Activated CD4-positive, alpha-beta T cell treated with anti-CD3 and anti-CD28 coated beads, Interleukin-2, amount 50 U/mL, for 4 hours (primary cell): ENCODE measurements at regions not wholly inside any gene's neighbourhood (a gene's known extent, or its start where the extent isn't known, plus 50 kb on each side); places are given as distances from the start of the nearest gene placed in this dataset.
"Not testable (repeated sequence)": the region's sequence is repeated elsewhere in the genome, so short reads cannot be mapped to it uniquely, and the experiment has no call there.

Experiments
- DNase-seq, 2 experiments: peaks; one replicate each; pipeline ENCODE4 v3.0.0-alpha.2; 2020

DNA sequence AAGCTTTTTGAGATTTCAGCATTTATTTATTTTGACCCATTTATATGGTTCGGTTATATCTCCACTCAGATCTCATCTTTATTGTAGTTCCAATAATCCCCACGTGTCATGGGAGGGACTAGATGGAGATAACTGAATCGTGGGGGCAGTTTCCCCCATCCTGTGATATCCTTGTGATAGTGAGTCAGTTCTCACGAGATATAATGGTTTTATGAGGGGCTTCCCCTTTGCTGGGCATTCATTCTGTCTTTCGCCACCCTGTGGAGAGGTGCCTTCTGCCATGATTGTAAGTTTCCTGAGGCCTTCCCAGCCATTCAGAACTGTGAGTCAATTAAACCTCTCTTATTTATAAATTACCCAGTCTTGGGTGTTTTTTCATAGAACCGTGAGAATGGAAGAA lies 96.5 kb upstream of the PCSK1 start:
- DNase-seq, result no peak

DNA sequence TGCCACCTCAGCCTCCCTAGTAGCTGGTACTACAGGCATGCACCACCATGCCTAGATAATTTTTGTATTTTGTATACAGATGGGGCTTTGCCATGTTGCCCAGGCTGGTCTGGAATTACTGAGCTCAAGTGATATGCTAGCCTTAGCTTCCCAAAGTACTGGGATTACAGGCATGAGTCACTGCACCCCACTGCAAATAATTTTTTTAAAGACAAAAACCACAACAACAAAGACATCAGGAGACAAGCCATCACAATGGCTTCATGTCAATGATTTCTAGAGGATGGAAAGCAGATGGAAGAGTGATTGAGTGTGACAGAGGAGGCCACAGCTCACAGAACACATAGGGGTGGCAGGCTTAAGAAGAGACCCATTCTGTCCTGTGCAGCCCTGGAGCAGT lies 97.9 kb upstream of the PCSK1 start:
- DNase-seq, result no peak

DNA sequence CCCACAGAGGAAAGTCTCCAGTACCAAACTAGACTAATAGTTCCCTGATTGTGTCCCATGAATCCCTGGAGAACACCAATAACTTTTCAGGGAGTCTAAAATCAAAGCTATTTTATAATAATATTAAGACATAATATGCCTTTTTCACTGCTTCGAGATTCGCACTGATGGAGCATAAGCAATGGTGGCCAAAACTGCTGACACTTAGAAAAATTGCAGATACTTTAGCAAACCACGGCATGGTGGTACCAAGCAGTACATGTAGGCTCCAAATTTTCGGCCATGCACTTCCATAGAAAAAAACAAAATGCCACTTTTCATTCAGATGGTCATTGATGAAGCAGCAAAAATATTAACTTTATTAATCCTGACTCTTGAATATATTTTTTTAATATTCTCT lies 100.3 kb upstream of the PCSK1 start:
- no peak for DNase-seq

DNA sequence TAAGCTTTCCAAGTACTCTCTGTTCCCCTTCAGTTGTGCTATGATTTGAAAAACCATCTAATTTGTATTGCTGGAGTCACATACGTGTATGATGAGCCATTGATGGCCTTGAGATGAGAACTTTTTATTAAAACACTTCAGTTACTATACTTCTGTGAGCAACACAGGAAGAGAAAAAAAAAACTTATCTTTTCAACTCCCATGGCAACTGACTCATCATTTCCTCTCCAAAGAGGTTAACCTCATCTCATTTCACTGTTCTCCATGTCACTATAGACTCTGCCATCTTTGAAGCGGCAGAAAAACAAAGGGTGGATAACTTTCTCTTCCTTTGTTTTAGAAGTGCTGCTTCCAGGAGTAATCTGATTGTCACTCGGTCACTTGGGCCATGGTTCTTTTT lies 104.3 kb upstream of the PCSK1 start:
- no peak for DNase-seq

DNA sequence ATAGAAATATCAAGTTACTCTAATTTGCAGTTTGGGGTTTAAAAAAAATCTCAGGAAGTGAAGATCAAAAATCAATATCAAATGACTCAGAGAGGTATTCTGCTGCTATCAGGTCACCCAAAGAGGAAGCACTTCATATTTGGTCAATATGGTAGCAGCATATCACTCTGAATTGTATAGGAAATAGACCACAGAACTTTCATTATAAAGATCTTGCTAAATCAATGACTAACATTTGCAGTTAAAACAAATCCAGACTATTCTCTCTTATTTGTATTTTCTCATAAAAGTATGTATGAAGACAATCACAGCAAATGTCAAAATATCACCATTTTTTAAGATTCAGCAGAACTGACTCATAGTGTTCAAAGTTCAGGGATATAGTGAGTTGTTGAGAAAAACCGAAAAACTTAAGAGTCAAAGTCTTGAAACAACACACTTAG lies 105.8 kb upstream of the PCSK1 start:
- DNase-seq, result no peak

DNA sequence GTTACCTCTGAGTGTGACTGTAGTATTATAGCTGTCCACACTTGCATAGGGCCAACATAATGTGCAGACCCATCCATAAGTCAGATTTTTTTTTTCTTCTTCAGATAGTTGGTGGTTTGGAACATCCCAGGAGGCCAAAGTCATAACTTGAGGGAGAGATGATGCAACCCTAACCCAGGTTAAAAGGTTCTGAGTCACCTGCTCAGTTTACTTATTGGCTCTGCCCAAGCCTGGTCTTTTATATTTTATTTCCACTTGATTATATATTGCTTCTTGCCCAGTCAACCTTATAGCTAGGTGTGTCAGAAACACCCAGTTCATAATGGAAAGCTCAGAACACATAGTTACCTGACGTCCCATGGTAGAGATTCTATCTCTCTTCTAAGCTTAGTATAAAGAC lies 113.1 kb upstream of the PCSK1 start:
- no peak for DNase-seq

DNA sequence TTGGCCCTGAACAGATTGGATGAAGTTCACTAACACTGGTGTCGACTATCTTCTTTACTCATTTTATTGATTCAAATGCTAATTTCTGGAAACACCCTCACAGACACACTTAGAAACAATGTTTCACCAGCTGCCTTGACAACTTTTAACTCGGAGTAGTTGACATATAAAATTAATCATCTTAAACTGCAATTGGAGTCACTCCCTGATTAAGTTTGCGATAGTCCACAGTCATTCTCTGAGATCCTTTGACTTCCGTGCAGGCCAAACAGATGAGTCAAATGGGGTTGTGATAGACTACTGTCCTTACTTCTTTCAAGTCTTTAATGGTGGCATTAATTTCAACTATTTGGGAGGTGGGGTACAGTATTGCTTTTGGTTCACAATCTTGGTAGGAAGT lies 114.4 kb upstream of the PCSK1 start:
- no peak for DNase-seq

DNA sequence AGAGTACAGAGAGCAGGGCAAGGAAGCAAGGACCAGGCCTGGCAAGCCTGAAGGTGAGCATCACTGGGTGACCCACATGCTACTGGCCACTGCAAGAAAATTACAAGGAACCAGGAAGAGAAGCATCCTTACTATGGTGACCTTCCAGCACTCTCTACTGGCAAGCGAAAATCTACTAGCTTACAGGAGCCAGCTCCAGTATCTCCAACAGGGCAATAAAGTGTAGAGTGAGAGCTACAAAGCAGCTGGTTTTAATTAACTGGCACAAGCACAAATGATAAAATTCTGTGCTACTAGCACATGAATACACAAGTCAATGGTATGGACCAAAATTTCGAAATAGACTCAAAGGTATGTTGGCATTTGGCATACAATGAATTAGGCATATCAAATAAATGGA lies 113.3 kb upstream of the CAST start:
- no peak for DNase-seq

DNA sequence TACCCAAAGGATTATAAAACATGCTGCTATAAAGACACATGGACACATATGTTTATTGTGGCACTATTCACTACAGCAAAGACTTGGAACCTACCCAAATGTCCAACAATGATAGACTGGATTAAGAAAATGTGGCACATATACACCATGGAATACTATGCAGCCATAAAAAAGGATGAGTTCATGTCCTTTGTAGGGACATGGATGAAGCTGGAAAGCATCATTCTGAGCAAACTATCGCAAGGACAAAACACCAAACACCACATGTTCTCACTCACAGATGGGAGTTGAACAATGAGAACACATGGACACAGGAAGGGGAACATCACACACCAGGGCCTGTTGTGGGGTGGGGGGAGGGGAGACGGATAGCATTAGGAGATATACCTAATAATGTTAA lies 101.3 kb upstream of the CAST start:
- DNase-seq, result not testable (repeated sequence)

DNA sequence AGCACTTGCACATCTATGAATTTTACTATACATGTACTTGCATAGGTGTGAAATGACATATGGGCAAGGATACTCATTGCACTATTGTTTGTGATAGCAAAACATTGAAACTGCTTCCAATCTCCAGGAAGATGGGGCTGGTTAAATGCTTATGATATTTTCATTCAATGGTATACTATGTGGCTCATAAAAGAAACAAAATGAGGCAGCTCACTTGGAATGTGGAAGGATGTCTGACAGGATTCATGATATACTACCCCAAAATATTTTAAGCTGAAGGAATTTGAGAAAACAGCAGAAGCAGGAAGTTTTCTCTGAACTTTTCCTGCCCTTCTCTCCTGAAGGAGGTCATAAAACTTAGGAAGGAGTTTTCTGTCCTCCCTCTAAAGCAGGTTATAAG lies 99.6 kb upstream of the CAST start:
- DNase-seq, result no peak

DNA sequence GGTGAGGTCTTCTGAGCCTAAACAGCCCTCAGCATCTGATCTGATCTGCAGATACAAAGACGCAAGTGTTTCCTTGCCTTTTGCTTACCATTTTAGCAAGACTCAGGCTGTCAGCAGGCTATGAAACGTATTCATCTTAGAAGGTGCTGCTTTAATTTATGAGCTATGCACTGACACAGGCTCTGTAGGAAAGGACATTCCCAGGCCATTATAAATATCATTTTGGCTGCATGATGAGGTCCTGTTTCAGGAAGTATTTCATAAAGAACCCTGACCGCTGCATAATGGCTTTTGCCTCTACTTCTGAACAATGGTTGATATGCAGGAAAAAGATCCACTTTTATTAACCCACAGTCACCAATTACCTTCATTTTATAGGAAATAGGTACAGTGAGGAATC lies 98.4 kb upstream of the CAST start:
- no peak for DNase-seq

DNA sequence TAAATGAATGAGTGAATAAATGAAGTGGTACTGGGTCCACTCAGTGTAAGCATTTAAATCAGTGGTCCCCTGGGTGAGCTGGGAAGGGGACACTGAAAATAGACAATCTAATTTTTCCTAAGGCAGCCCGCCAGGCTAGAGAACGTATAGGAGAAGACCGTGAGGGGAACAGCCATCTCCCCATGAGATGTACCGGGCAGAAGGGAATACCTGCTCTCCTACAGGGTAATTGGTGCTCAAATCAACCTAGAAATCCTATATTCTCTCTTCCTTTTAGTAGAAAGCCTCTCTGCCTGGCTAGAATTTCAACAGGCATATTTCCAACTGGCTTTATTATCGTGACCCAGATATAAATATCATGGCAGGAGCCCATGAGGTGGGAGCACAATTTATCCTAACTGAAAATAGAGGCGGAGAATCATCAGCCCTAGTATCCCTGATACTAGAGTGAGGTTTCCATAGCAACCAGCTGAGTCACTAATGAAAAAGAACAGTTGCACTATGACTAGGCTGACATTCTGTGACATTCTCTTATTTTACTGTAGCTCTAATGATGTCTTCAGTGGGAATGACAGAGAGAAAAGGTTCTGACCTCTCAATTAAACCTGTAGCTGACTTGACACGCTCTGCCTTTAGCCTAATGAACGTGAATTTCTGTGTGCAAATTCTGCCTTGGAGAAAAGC lies 96.5 kb upstream of the CAST start:
- no peak for DNase-seq

DNA sequence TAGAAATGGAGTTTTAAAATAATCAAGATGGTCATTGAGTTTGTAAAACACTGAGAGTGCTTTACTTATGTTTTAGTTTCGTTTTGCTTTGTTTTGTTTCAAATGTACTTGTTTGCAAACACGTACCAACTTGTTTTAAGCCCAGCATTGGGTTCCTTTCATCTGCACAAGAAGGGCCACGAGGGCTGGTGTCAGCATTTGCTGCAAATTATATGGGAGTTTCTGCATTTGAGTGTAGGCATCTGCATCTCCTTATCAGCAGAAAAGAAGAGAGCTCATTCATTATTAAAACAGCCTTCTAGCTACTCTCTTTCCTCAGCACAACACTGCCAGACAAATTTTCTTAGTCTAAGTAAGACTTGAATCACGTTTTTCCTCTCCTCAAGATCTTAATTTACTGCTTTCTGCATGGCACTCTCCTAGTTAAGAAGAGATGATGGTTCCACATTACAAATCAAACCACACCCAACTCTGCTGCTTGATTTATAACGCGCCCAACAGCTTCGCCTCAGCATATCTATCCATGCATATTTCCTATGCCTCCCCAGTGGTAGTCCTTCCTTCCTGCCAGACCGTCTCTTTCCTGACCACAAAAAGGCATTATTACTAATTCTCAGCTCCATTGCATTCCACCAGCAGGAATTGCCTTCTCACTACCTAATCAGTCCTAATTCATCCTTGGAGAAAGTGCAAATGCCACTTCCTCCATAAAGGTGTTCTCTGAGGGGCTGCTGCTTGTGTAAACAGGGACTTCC lies 95.2 kb upstream of the CAST start:
- DNase-seq, result no peak

DNA sequence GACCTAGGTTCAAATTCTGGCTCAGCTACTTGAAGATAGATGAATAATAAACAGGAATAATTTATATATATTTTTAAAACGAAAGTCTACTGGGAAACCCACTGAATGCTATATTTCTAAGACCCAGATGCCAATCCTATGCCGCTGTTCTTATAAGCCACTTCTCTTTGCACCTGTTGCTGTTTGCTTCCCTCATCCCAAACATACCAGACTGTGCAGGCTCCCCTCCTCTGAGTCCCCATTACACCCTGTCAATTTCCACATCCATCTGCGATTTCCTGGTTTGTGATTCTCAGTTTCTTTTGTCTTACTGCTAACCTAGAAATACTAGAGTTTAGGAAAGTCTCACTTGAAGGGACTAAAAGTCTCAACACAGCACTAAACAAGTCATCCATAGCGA lies 92.8 kb upstream of the CAST start:
- DNase-seq, result no peak

DNA sequence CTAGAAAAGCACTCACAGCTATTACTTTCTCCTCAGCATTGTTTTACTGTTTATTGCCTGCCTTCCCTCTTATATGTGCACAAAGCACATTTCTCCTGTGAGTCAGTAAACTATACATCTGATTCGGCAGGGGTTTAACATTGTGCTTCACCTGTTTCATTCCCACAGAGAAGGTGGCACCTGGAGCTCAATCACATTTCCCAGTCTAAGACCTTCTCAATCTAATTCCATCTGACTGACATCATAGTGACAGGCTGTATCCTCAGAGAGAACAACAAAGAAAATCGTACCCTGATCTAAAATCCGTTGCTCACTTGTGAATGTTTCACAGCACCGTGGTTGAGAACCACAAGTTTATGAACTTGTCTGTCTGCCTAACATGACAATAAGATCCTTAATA lies 92.4 kb upstream of the CAST start:
- no peak for DNase-seq

DNA sequence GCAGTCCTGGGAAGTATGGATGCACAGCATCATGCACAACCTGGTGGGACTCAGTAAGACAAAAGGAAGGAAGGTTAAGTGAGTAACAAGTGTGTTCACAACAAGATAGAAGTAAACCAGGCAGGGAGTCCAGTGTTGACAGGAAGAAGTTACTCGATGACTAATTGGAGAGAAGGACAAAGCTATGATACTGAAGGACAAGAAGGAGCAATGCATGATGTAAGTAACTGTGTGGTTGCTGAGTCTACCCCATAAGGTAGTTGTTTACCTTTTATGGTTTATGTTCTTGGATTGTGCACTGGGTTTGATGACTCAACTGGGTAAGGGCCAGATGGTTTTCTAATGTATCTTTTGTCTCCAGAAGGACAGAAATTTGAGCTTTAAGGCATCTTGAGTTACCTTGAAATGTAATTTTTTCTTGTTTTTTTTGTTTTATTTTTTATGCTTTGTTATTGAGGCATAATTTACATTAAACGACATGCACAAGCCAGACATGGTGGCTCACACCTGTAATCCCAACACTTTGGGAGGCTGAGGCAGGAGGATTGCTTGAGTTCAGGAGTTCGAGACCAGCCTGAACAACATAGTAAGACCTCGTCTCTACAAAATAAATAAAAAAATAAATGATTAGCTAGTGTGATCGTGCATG lies 89.2 kb upstream of the CAST start:
- no peak for DNase-seq

DNA sequence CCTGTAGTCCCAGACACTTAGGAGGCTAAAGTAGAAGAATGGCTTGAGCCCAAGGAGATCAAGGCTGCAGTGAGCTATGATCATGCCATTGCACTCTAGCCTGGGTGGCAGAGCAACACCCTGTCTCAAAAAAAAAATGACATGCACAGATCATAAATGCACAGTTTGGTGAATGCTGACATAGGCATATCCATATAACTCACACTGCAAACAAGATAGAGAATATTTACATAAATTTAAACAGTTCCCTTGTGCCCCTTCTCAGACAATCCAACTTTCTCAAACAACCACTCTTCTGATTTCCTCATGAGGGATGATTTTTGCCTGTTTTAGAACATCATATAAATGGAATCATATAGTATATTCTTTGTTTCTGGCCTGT lies 88.7 kb upstream of the CAST start:
- DNase-seq, result no peak

DNA sequence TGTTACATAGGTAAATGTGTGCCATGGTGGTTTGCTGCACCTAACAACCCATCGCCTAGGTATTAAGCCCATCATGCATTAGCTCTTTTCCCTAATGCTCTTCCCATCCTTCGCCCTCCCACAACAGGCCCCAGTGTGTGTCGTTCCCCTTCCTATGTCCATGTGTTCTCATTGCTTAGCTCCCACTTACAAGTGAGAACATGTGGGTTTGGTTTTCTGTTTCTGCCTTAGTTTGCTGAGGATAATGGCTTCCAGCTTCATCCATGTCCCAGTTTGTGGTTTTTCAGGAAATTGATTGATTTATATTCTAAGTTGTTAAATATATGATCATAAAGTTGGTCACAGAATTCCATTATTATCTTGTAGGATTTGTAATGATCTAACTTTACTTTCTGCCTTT lies 85.3 kb upstream of the CAST start:
- no peak for DNase-seq

DNA sequence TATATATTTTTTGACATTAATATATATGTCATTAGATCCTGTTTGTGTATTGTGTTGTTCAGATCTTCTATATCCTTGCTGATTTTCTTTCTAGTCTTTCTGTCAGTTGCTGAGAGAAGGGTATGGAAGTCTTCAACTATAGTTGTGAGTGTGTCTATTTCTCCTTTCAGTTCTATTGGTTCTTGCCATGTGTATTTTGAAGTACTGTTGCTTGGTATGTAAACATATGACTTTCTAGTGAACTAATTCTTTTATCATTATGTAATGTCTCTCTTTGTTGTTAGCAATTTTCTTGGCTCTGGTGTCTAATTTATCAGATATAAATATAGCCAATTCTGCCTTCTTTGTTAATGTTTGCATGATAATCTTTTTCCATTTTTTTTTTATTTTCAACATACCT lies 84.3 kb upstream of the CAST start:
- no peak for DNase-seq

DNA sequence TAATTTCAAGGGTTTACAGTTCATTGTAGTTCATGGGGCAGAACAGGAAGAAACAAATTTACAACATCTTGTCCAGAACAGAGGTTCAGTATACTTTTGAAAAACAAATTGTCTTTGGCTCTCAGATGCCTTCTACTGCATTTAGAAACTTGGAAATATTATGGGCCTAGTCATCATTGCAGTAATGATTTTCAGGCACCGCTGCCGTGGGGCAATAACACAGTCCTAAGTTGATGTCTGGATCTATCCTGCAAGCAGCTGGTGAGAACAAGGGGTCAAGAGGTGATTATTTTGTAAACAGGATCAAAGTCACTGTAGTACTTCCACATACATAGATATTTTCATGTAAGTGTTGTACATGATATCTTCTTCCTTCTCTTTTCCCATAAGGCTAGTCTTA lies 82.5 kb upstream of the CAST start:
- no peak for DNase-seq

DNA sequence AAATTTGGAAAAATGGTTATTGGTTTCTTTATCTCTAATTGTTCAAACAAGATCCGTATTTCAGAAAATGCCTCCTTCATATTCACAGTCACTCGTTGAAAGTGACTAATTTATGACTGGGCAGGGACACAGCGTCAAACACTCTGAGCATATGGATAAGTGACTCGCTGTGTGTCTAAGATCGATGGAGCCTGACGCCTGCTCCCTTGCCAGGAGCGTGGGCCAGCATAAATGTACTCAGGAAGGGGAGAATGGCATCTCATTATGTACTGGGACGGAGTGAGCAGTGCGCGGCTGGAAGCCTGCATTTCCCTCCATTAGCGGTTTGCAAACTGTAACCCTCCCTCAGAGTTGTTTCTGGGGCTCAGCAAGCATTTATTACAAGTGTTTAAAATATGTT lies 79.8 kb upstream of the CAST start:
- DNase-seq, result no peak

DNA sequence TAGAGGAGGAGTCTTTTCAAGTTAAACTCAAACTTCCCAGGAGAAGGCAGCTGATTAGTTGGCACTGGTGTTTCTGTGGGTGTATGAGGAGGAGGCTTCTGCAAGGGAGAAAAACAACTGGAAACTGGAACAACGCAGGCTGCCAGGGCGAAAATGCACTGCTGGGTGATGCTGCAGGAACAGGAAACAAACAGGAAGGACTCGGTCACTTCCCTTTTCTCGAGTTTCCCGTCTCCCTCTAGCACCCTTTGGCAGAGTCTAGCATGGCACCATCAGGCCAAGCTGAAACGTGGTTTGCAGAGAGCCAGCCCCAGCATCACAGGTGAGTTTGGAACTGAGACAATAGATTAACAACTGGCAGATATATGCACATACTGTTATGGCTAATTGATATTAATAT lies 77.5 kb upstream of the CAST start:
- DNase-seq, result no peak

DNA sequence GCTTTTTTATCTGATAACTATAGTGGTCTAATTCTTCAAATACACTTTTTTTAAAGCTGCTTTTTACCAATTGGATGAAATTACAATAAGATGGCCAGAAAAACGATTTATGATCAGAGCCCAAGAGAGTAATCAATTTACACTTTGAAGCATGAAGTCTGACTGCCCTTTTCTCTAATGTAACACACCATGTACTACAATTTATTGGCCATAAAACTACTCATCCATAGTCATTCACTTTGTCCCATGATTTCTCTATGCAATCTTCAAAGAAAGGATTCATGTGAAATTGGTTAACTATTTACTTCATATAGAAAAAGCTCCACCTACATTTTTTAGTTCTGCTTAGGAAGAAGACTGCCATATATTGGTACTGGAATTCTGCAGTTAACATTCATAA lies 73.6 kb upstream of the CAST start:
- no peak for DNase-seq

DNA sequence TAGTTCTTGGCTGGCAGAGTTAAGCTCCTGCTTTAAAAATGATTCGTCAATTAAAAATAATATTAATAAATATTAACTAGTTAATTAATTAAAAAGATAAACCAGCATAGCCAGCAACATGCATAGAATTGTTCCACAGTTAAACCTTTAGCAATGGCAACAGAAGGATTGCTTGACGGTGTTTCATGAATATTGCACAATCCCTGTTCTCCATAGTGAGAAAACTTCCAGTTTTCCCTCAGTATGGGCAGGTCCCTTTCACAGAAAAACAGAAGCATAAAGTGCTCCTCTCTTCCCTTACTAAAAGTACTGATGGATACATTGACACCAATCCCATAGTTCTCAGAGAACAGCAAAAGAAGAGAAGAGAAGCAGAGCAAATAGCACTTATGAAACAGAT lies 71.4 kb upstream of the CAST start:
- DNase-seq, result no peak
